ENCODE measurements at regions not wholly inside any gene's neighbourhood (a gene's known extent, or its start where the extent isn't known, plus 50 kb on each side); places are given as distances from the start of the nearest gene placed in this dataset.

DNA sequence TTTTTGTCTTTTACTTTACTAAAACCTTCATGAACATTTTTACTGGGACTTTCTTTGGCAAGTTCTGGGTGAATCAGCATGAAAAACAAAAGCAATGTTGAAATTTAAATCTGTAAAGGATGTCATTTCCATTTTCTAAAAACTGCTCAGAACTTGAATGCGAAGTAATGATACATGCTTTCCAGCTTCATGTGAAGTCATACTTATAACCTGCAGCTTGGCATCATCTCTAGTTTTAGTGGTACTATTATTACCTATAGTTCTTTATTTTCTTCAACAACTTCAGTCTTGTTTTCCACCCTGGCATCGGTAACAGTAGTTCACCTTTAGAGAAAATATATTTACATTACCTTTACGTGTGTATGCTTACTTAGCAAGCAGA lies 421.4 kb upstream of the DIPK2B start:
- TF ChIP-seq, protein P1, sequence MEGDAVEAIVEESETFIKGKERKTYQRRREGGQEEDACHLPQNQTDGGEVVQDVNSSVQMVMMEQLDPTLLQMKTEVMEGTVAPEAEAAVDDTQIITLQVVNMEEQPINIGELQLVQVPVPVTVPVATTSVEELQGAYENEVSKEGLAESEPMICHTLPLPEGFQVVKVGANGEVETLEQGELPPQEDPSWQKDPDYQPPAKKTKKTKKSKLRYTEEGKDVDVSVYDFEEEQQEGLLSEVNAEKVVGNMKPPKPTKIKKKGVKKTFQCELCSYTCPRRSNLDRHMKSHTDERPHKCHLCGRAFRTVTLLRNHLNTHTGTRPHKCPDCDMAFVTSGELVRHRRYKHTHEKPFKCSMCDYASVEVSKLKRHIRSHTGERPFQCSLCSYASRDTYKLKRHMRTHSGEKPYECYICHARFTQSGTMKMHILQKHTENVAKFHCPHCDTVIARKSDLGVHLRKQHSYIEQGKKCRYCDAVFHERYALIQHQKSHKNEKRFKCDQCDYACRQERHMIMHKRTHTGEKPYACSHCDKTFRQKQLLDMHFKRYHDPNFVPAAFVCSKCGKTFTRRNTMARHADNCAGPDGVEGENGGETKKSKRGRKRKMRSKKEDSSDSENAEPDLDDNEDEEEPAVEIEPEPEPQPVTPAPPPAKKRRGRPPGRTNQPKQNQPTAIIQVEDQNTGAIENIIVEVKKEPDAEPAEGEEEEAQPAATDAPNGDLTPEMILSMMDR (IDR thresholded peaks at IDR 0.05) = no peak
- TF ChIP-seq POLR2A (IDR thresholded peaks at IDR 0.05) = no peak
